Hepatic stellate cell (primary cell): ENCODE measurements at regions not wholly inside any gene's neighbourhood (a gene's known extent, or its start where the extent isn't known, plus 50 kb on each side); places are given as distances from the start of the nearest gene placed in this dataset.

Experiments used
- DNase-seq: peaks from one replicate; pipeline ENCODE4 v3.0.0; 2011; ENCODE audit warnings: low spot score

DNA sequence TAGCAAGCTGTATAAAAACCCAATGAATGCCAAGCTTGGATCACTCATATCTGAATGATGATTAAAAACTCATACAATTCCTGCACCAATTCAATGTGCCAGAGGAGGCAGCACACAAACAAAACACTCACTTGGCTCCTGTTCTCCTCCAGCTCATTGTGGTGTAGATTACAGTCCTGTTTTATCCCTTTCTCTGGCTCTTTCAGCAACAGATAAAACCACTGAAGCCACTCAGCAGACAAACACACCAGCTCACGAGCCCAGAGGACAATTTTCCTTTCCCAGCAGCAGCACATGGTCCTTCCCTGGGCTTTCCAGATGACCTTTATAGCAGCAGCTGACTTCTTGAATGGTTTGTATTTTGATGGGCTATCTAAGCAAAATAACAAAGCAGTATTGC, 107.3 kb upstream of the STARD3NL start:
- DNase-seq, result no peak

DNA sequence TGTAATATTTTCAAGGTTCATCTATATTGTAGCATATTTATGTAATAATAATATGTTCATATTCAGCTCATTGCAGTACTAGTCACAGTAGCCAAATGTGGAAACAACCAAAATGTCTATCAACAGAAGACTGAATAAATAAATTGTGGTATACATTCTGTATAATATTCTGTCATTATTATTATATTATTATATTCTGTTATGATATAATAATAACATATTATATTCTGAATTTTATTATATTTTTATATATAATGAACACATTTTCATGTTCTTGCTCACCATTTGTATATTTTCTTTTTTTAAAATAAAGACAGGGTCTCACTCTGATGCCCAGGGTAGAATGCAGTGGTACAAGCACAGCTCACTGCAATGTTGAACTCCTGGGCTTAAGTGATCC, 91.2 kb upstream of the STARD3NL start:
- no peak for DNase-seq

GRCh38 chr7:38102507-38102906, 75.5 kb upstream of the STARD3NL start:
- DNase-seq, result no peak

DNA sequence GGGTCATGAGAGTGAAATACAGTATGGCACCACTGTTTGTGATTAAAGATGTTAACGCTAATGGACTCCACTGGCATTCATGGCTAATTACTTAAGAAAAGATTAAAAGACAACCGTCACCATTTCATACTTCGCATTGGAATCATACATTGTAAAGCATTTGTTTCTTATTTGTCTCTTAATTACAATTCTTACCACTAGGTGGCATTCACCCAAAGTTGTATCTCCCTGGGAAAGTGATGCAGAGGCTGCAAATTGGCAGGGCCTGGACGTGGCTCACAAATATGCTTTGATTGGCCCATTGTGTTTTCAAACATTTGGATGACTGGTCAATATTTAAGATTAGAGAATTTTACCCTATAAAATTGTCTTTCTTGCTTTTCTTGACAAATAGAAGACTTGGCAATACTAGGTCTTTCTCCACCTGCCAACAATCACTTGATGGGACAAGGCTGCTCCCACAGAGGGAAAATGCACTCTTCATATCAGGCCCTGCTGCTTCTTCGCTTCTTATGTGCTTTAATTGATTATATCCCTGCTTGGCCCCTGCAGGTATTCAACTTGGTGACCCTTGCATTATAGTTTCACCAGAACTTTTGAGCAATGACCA, 72.1 kb upstream of the STARD3NL start:
- peak; percentile 31 for DNase-seq

DNA sequence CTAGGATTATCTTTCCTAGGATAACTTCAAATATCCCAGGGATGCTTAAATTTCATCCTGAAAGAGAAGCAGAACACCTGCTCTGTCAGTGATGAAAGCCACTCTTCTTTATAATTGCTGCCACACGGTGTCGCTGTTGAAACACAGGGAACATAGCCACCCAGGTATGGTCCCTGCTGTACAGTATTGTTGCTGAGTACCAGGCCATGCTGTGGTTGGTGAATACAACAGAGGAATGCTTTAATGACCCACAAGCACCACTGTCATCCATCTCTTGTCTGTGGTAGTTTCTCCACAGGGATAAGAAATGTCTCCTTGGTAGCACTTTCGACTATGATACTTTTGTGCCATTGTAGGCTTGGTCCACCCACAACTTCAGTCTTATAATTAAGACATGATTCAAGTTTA, 70.6 kb upstream of the STARD3NL start:
- peak; percentile 17 for DNase-seq

DNA sequence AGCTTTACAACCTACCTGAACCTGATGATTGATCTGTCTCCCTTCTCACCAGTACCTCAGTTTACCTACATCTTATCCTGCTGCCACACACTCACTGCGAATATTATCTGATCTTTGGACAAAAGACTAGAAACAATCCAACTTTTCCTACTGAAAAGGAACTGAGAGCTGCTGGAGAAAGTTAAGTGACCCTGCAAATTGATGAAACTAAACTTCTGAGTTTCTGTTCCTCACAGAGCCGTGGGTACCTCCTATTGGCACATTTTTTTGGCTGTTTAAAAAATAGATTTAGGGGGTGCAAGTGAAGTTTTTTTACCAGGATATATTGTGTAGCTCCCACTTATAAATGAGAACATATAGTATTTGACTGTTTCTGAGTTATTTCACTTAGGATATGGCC, 66.0 kb upstream of the STARD3NL start:
- DNase-seq, result no peak

DNA sequence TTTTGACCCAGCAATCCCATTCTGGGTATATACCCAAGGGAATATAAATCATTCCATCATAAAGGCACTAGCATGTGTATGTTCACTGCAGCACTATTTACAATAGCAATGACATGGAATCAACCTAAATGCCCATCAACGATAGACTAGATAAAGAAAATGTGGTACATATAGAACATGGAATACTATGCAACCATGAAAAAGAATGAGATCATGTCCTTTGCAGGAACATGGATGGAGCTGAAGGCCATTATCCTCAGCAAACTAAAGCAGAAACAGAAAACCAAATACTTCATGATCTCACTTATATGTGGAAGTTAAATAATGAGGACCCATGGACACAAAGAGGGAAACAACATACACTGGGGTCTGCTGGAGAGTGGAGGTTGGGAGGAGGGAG, 58.0 kb upstream of the STARD3NL start:
- no peak for DNase-seq

- DNase-seq, result no peak
These were observed 55.5 kb upstream of the STARD3NL start for GRCh38 chr7:38122501-38122900.

DNA sequence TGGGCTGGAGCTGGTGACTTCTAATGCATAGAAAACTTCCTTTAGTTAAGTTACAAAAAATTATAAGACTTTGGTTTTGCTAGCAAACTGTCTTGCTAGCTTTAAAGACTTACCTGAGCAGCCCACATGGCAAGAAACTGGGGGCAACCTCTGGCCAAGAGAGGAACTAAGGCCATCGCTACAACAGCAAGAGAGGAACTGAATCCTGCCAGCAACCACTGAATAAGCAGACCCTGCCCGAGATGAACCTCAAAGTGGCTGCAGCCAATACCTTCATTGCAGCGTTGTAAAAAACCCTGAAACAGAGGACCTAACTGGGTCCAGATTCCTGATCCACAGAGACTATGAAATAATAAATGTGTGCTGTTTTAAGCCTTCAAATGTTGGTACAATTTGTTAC, 54.6 kb upstream of the STARD3NL start:
- no peak for DNase-seq

DNA sequence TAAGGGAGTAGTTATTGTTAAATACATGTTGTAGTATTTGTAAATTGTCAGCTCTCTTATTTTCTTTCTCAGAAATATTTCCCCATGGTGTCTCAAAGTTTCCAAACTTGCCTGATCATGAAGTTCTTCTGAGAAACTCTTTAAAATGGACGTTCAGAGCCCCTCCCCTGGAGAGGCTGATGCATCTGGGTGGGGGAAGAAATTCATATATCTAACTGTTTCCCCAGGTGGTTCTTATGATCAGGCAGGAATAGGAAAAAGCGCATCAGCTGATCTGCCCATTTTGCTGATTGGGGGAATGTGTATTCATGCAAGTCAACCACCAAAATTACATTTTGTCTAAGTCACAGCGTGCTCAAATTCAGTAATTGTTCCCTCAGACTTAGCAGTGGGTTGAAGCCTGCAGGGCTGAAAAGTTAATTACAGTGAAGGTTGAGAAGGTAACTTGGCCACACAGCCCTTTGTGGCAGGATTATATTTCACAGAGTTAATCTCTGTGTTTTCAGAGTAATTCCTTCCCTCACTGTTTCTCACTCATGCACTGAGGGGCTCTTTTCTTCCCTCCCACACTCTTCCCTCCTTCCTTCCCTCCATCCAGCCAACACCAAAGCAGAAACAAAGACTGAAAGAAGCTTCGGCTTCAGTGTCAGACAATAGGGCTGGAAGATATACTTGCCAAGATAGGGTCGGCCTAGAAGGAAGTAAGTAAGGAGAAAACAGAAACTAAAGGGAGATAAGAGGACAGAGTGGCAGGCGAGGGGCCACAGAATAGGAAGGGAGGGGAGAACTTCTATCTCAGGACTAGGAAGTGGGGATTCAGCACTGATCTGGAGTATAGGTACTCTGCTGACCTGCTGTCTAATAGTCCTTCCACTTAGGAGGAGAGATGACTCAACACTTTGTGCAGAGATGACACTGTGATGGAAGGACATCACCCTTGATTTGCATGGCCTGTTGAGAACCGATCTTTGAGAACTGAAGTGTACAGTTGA, 50.5 kb upstream of the STARD3NL start:
- DNase-seq, result no peak
